T follicular helper cell (primary cell): ENCODE measurements at regions not wholly inside any gene's neighbourhood (a gene's known extent, or its start where the extent isn't known, plus 50 kb on each side); places are given as distances from the start of the nearest gene placed in this dataset.

Source experiments
- DNase-seq: peaks from one replicate; pipeline ENCODE4 v3.0.0-alpha.2; 2020; ENCODE audit warnings: low read depth

GRCh38 chr3:117939425-117940027, 1095.1 kb downstream of the IGSF11 start:
- DNase-seq, result no peak

GRCh38 chr3:117941015-117941414, 1093.6 kb downstream of the IGSF11 start:
- no peak for DNase-seq

GRCh38 chr3:117941756-117942155, 1092.9 kb downstream of the IGSF11 start:
- no peak for DNase-seq

- DNase-seq, result no peak
Observed at GRCh38 chr3:117954131-117954530, 1080.5 kb downstream of the IGSF11 start.

GRCh38 chr3:117955196-117955595, 1079.5 kb downstream of the IGSF11 start:
- DNase-seq, result no peak

GRCh38 chr3:117958027-117958426, 1076.6 kb downstream of the IGSF11 start:
- DNase-seq, result no peak

GRCh38 chr3:117962750-117963149, 1071.9 kb downstream of the IGSF11 start:
- no peak for DNase-seq

- DNase-seq, result no peak
Observed at GRCh38 chr3:117963858-117964257, 1070.8 kb downstream of the IGSF11 start.

GRCh38 chr3:117964814-117965213, 1069.8 kb downstream of the IGSF11 start:
- no peak for DNase-seq

- DNase-seq, result no peak
Observed at GRCh38 chr3:117977504-117978228, 1057.0 kb downstream of the IGSF11 start.

GRCh38 chr3:117979466-117979865, 1055.2 kb downstream of the IGSF11 start:
- no peak for DNase-seq

GRCh38 chr3:117987256-117987655, 1047.4 kb downstream of the IGSF11 start:
- DNase-seq, result no peak

GRCh38 chr3:117989982-117990381, 1044.7 kb downstream of the IGSF11 start:
- no peak for DNase-seq

- DNase-seq, result no peak
Observed at GRCh38 chr3:117990627-117991026, 1044.0 kb downstream of the IGSF11 start.

- no peak for DNase-seq
Observed at GRCh38 chr3:117995842-117996437, 1038.7 kb downstream of the IGSF11 start.

- no peak for DNase-seq
Observed at GRCh38 chr3:117997201-117998049, 1037.2 kb downstream of the IGSF11 start.

- no peak for DNase-seq
Observed at GRCh38 chr3:117998071-117998470, 1036.6 kb downstream of the IGSF11 start.

GRCh38 chr3:118000219-118000618, 1034.4 kb downstream of the IGSF11 start:
- no peak for DNase-seq

- DNase-seq, result no peak
Observed at GRCh38 chr3:118001380-118001779, 1033.3 kb downstream of the IGSF11 start.

GRCh38 chr3:118011910-118012309, 1022.7 kb downstream of the IGSF11 start:
- DNase-seq, result no peak

- DNase-seq, result no peak
Observed at GRCh38 chr3:118029049-118029448, 1005.6 kb downstream of the IGSF11 start.

- DNase-seq, result no peak
Observed at GRCh38 chr3:118036215-118036614, 998.4 kb downstream of the IGSF11 start.
